PC-3 (cell line): ENCODE measurements at regions not wholly inside any gene's neighbourhood (a gene's known extent, or its start where the extent isn't known, plus 50 kb on each side); places are given as distances from the start of the nearest gene placed in this dataset.
A peak's percentile ranks its signal among the peaks of the same experiment; 100 is the strongest.

Source experiments
- ATAC-seq: fragments of 200-7000 bp; cut with Tn5 transposase; 2 replicates; pipeline ENCODE4 v1.9.1; 2020; ENCODE audit warnings: mild to moderate bottlenecking, moderate library complexity
- BruUV-seq: library from RNA; stranded (reverse); fragments of 400-500 nt; replicated peaks from 2 replicates; lab custom pipeline; 2021; lab: Mats Ljungman, UMichigan
- CTCF ChIA-PET: fragments of 300-600 bp; sonication (Branson Sonifier 250); formaldehyde crosslinking; loops from one replicate; lab custom pipeline; 2022; ENCODE audit warnings: antibody characterized with exemption; lab: Charles Lee
- POLR2A ChIA-PET: fragments of 300-600 bp; sonication (Branson Sonifier 250); formaldehyde crosslinking; loops from one replicate; lab custom pipeline; 2022; ENCODE audit warnings: antibody characterized with exemption; ENCODE audit not compliant: unreplicated experiment; lab: Charles Lee
- DNase-seq: peaks from one replicate; pipeline ENCODE4 v3.0.0-alpha.2; 2015
- H2AFZ ChIP-seq: fragments of 300-600 bp; sonication (generic); 2 replicates; pipeline ENCODE4 v1.6.0; 2016; ENCODE audit warnings: antibody characterized with exemption, low read length
- H3F3A ChIP-seq: fragments of 300-600 bp; sonication (generic); one replicate; pipeline ENCODE4 v1.6.0; 2017; ENCODE audit warnings: antibody characterized with exemption, low read length, control low read depth, mild to moderate bottlenecking; ENCODE audit not compliant: unreplicated experiment
- H3K27ac ChIP-seq: fragments of 300-600 bp; sonication (generic); 2 replicates; pipeline ENCODE4 v1.5.1; 2016; ENCODE audit warnings: mild to moderate bottlenecking, low read length
- H3K27me3 ChIP-seq: fragments of 300-600 bp; sonication (generic); 2 replicates; pipeline ENCODE4 v1.6.1; 2016; ENCODE audit warnings: low read length, mixed read lengths
- H3K36me3 ChIP-seq: fragments of 300-600 bp; sonication (generic); 2 replicates; pipeline ENCODE4 v1.6.1; 2016; ENCODE audit warnings: low read depth, mixed run types, low read length, mixed read lengths
- H3K4me1 ChIP-seq: fragments of 300-600 bp; sonication (generic); 2 replicates; pipeline ENCODE4 v1.5.1; 2016; ENCODE audit warnings: low read length; ENCODE audit not compliant: insufficient read depth
- H3K4me2 ChIP-seq: fragments of 300-600 bp; sonication (generic); 2 replicates; pipeline ENCODE4 v1.6.0; 2016; ENCODE audit warnings: low read length
- H3K4me3 ChIP-seq: fragments of 300-600 bp; sonication (generic); 2 replicates; pipeline ENCODE4 v1.5.1; 2016; ENCODE audit warnings: mild to moderate bottlenecking, low read length, mixed read lengths
- H3K79me2 ChIP-seq: fragments of 300-600 bp; sonication (generic); 2 replicates; pipeline ENCODE4 v1.6.1; 2017; ENCODE audit warnings: low read length, mixed read lengths
- H3K9ac ChIP-seq: fragments of 300-600 bp; sonication (generic); 2 replicates; pipeline ENCODE4 v1.6.0; 2016; ENCODE audit warnings: mild to moderate bottlenecking, low read length
- H3K9me2 ChIP-seq: fragments of 300-600 bp; sonication (generic); replicated peaks from 2 replicates; pipeline ENCODE4 v1.6.1; 2016; ENCODE audit warnings: mixed run types, low read length, mixed read lengths
- H3K9me3 ChIP-seq: fragments of 300-600 bp; sonication (generic); 2 replicates; pipeline ENCODE4 v1.6.1; 2016; ENCODE audit warnings: low read length, mixed read lengths
- H4K20me1 ChIP-seq: fragments of 300-600 bp; sonication (generic); 2 replicates; pipeline ENCODE4 v1.6.1; 2016; ENCODE audit warnings: low read length, mixed read lengths
- EZH2 ChIP-seq: fragments of 300-600 bp; sonication (generic); IDR thresholded peaks from one replicate; pipeline ENCODE4 v1.6.1; 2017; ENCODE audit warnings: antibody characterized with exemption, mild to moderate bottlenecking, low read length; ENCODE audit not compliant: unreplicated experiment
- EZH2phosphoT487 ChIP-seq: fragments of 300-600 bp; sonication (generic); IDR thresholded peaks from 2 replicates; pipeline ENCODE4 v1.6.1; 2018; ENCODE audit warnings: mild to moderate bottlenecking, antibody characterized with exemption, low read length, borderline replicate concordance
- intact Hi-C: fragments of 100-400 bp; cut with micrococcal nuclease; formaldehyde crosslinking; loops from 2 replicates; pipeline ENCODE4 v1.9.0; 2023
- TF ChIP-seq, protein P1 (sequence below): fragments of 300-600 bp; sonication (generic); conservative IDR thresholded peaks from 2 replicates; pipeline ENCODE4 v1.5.1; 2017; ENCODE audit warnings: antibody characterized with exemption, low read depth, mild to moderate bottlenecking, low read length

DNA sequence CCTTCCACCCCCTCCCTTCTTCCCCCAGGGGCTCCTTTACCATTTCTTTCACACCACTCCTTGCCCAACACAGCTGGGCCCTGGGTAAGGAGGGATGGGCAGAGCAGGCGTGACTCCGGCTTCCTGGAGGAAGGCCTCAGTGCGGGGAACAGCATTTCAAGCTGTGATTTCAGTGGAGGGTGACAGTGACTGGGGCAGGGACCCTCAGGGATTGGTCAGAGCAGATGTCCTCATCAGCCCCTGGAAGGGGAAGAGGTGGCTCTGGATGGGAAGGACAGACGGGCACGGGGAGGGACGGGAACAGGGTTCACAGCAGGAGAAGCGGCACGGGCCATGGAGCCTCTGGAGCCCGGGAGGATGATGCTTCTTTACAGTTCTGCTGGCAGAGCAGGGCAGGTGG is 130.8 kb upstream of the TWIST2 start:
- H4K20me1 ChIP-seq, result no peaks in the 10 kb centered on the region
- no peaks in the 10 kb centered on the region for H3K27me3 ChIP-seq
- TF ChIP-seq, protein P1, sequence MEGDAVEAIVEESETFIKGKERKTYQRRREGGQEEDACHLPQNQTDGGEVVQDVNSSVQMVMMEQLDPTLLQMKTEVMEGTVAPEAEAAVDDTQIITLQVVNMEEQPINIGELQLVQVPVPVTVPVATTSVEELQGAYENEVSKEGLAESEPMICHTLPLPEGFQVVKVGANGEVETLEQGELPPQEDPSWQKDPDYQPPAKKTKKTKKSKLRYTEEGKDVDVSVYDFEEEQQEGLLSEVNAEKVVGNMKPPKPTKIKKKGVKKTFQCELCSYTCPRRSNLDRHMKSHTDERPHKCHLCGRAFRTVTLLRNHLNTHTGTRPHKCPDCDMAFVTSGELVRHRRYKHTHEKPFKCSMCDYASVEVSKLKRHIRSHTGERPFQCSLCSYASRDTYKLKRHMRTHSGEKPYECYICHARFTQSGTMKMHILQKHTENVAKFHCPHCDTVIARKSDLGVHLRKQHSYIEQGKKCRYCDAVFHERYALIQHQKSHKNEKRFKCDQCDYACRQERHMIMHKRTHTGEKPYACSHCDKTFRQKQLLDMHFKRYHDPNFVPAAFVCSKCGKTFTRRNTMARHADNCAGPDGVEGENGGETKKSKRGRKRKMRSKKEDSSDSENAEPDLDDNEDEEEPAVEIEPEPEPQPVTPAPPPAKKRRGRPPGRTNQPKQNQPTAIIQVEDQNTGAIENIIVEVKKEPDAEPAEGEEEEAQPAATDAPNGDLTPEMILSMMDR, result no peak
- TF ChIP-seq EZH2phosphoT487, result no peak
- TF ChIP-seq EZH2, result no peak
- H3K4me3 ChIP-seq, result no peak overlapping the region
- intact Hi-C loops, result no loop called here
- H3K36me3 ChIP-seq, result no peaks in the 10 kb centered on the region
- no peaks in the 10 kb centered on the region for H3F3A ChIP-seq
- DNase-seq (no peak), ATAC-seq (no peak)
- ChIA-PET CTCF (no interaction called here), POLR2A (no interaction called here)
- no TSS peak for BruUV-seq
- no peaks in the 10 kb centered on the region for H3K9me2 ChIP-seq
- no peaks in the 10 kb centered on the region for H3K79me2 ChIP-seq
- H2AFZ ChIP-seq, result no peak overlapping the region
- no peak overlapping the region for H3K27ac ChIP-seq
- no peak overlapping the region for H3K4me2 ChIP-seq
- no peaks in the 10 kb centered on the region for H3K9me3 ChIP-seq
- H3K4me1 ChIP-seq, result no peaks in the 10 kb centered on the region
- H3K9ac ChIP-seq, result no peak overlapping the region

DNA sequence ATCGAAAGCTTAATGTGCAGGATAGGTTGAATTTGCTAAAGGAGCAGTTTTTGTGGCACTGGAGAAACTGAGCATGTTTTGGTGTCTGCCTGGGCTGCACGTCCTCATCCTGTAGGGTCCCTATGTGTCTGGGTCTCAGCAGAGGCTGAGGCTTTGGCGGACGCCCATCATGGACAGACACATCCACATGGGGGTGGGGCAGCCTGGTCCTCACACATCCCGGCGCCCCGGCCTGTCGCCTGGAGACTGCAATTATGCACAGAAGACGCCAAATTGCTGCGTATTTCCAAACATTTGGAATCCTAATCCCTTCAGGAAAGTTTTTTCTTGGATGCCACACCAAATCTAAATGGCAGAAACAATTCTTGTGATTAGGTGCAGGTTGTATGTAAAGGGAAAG is 128.2 kb upstream of the TWIST2 start:
- no peak overlapping the region for H3K9ac ChIP-seq
- no peaks in the 10 kb centered on the region for H3K9me2 ChIP-seq
- H3F3A ChIP-seq, result no peaks in the 10 kb centered on the region
- H3K4me2 ChIP-seq, result no peak overlapping the region
- DNase-seq, result no peak
- H3K79me2 ChIP-seq, result no peaks in the 10 kb centered on the region
- H3K4me1 ChIP-seq, result no peaks in the 10 kb centered on the region
- BruUV-seq, result no TSS peak
- no peaks in the 10 kb centered on the region for H3K27me3 ChIP-seq
- no peak overlapping the region for H3K4me3 ChIP-seq
- H3K36me3 ChIP-seq, result no peaks in the 10 kb centered on the region
- ChIA-PET POLR2A (no interaction called here), CTCF (no interaction called here)
- no peaks in the 10 kb centered on the region for H4K20me1 ChIP-seq
- ATAC-seq, result no peak
- no peaks in the 10 kb centered on the region for H3K9me3 ChIP-seq
- H2AFZ ChIP-seq, result no peak overlapping the region
- intact Hi-C loops, result loop anchor here (10.0 kb wide), 1 partner anchor 255 kb away; no protein-coding TSS in a partner anchor
- TF ChIP-seq EZH2, result no peak
- H3K27ac ChIP-seq, result no peak overlapping the region

DNA sequence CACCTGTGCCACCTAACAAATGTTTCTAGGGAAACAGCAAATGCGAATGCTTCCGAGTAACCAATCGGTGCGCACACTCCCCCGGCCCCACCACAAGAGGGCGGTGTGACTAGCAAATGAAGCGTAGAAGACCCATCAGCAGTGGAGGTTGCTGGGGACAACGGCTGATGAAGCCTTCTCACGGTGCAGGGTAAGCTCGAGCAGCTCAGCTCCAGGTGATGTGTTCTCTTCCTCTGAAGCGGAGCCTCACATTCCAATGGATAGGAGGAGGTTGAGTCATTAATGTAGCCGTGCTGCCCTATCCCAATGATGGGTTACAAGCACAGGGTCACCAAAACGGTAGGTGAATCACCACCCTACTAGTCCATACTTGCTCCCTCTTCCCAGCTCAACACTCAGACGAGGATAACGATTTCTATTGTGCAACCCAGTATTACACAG is 127.6 kb upstream of the TWIST2 start:
- H3K9ac ChIP-seq, result no peak overlapping the region
- ATAC-seq (peak; percentile 76), DNase-seq (peak; percentile 71)
- H3K9me3 ChIP-seq, result no peaks in the 10 kb centered on the region
- POLR2A ChIA-PET, result no interaction called here
- TF ChIP-seq, protein P1, result peak; percentile 82
- TF ChIP-seq EZH2phosphoT487 (no peak), EZH2 (no peak)
- peak overlapping the region; percentile 34; the same call in 1 of the 2 replicates for H2AFZ ChIP-seq
- H3K4me3 ChIP-seq, result no peak overlapping the region
- no peak overlapping the region for H3K4me2 ChIP-seq
- no TSS peak for BruUV-seq
- no peak overlapping the region for H3K27ac ChIP-seq
- H3K36me3 ChIP-seq, result no peaks in the 10 kb centered on the region
- no peaks in the 10 kb centered on the region for H3K9me2 ChIP-seq
- intact Hi-C loops, result loop anchor here (10.0 kb wide), 1 partner anchor 255 kb away; no protein-coding TSS in a partner anchor
- no peaks in the 10 kb centered on the region for H3F3A ChIP-seq
- CTCF ChIA-PET, result interaction anchor here (0.6 kb wide), 1 partner anchor 283 kb away, joined by 4 read pairs; no protein-coding TSS in a partner anchor
- H3K4me1 ChIP-seq, result no peaks in the 10 kb centered on the region
- H3K27me3 ChIP-seq, result no peaks in the 10 kb centered on the region
- H3K79me2 ChIP-seq, result no peaks in the 10 kb centered on the region
- H4K20me1 ChIP-seq, result no peaks in the 10 kb centered on the region
